ENCODE measurements at regions not wholly inside any gene's neighbourhood (a gene's known extent, or its start where the extent isn't known, plus 50 kb on each side); places are given as distances from the start of the nearest gene placed in this dataset.

DNA sequence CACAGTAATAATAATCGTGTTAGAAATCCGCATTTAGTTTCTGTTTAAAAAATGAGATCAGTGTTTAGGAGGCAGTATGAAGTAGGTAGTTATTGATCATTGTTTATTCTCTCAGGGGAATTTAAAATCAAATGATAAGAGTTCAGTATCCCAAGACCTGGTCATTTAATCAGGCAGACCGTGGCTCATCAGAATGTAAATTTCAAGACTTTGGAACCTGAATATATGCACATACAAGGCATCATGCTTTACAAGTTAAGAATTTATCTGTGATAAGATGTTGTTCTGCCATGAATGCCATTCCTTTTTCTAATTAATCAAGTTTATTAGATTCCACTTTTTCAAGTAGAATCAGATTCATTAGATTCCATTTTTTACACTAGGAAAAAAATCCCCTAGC, 133.5 kb upstream of the MAOA start:
- DNase-seq = no peak

DNA sequence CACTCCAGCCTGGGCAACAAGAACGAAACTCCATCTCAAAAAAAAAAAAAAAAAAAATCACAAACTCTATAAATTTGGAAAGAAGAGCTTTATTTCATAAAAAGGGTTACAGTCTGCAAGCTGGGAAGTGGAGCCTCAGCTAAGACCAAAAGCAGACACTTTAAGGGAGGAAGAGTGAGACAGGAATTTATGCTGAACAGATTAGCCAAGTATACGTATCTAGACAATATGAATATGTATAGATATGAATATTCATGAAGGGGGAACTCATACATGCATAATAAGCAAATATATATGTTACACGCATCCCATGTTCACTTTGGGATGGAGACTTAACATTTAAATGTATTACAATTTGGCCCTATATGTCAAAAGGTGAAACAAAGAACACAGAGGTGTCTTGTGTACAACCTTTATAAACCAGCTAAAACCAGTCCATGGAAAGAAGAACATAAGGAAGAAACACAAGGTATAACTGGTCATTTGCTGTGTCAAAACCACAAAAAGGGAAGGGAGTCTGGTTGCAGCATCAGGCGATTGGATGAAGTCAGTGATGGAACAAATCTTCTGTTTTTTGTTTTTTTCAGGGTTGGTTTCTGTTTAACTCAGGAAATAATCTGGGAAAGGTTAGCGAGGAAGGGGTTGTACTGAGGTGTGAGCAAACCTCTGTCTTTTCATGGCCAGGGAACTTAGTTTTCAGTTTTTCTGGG, 130.0 kb upstream of the MAOA start:
- no peak for DNase-seq

DNA sequence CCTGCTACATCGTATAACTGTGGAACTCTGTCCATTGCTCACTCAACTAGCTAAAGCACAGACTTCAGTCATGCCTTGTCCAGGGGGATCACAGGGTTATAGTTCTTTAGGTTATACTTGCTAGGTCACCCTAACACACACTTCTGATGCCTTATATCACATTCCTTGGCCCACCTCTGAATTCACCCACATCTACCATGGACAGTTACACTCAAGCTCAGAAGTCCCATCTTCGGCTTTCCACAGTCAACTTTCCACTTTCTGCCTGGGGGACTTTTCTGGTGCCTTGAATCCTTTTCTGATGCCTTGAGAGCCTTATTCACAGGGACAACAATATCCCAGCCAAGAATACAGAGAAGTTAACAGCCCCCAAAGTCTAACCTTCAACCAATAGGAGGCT, 129.2 kb upstream of the MAOA start:
- no peak for DNase-seq

- DNase-seq = no peak
Measured at GRCh38 chrX:43527801-43528200, 128.3 kb upstream of the MAOA start.

- no peak for DNase-seq
Measured at GRCh38 chrX:43530837-43531236, 125.3 kb upstream of the MAOA start.

GRCh38 chrX:43540318-43540717, 115.8 kb upstream of the MAOA start:
- DNase-seq = no peak

DNA sequence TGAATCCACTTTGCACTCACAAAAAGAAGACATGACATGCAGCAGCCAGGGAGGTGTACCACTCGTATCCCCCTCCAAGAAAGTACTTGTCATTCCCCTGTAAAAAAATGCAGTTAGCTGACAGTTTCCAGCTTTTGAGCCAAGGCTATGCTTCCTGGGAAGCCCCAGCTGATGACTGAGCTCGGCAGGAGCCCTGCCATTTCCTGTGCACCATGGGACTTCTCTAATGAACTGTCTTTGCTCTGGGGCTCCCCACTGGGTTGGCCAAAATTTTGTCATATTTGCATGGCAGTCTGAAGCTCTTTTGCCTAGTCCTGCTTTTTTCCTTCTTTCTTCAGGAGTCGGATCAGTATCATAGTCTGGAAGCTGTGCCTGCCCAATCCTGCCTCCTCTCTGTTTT, 104.5 kb upstream of the MAOA start:
- no peak for DNase-seq

DNA sequence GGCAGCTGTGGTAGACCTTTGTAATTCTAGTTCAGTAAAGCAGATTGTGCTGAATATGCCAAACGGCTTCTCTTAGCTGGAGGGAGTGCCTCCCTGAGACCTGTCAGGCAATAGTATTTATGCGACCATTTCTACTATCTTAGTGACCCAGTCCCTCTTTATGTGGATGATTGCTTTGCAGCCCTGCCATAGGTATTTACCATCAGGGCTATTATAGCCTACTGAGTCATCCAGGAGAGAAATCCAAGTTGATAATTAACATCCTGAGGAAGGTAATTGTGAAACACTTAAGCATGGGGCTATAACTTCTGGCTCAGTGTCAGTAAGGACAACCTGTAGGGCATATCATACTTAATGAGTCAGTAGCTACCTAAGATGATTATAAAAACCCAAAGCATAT, 103.9 kb upstream of the MAOA start:
- no peak for DNase-seq

GRCh38 chrX:43552703-43553102, 103.4 kb upstream of the MAOA start:
- DNase-seq = no peak

DNA sequence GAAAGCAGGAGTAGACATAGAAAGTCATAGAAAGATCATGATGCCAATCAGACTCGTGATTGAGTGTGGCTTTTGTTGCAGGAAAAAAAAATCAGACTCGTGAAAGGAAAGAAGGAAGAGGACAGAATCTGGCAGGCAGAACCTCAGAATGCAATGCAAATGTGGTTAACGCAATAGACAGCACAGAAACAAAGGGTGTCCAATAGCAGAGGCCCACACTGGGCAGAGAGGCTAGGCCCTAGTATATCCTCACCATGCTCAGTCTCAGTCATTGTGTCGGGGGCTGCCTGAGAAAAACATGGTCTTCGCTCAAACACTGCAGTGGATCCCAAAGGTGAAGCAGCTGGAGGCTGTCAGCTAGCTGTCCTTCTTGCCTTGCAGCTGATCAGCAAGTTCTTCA, 102.8 kb upstream of the MAOA start:
- no peak for DNase-seq

GRCh38 chrX:43556207-43556606, 99.9 kb upstream of the MAOA start:
- DNase-seq = no peak

DNA sequence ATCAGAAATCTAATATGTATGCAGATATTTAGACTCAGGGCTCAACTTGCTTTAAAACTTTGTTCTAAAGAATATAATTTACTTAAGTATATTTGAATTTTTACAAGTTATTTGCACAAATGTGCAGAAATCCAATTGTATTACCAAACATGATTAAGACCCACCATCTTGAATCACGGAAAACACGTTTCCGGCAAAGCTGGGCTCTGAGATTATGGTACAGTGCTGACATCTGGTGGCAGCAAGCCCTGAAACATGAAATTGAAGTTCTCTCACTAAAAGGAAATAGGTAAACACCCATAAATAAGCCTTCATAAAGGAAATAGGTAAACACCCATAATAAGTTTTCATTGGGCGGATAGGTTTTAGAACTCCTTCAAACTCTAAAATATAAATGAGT, 98.3 kb upstream of the MAOA start:
- peak; percentile 65 for DNase-seq

DNA sequence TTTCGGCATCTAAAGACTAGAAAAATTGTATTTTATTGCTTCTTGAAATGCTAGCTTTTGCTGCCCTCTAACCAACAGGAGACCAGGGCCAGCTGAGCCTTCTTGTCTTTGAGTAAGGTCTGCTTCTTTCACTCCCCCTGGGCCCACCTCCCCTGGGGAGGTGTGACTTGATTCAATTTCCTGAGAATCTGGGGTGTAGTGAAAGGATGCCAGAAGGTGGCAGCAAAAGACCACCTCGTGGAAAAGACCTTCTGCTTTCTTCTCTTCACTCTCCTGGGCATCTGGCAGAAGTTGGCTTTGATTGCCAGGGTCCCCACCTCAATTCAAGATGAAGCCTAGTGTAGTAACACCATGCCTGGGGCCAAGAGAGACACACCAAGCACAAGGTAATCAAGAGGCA, 96.5 kb upstream of the MAOA start:
- DNase-seq = peak; percentile 23

- no peak for DNase-seq
Measured at GRCh38 chrX:43560247-43560946, 95.7 kb upstream of the MAOA start.

GRCh38 chrX:43562372-43562771, 93.7 kb upstream of the MAOA start:
- no peak for DNase-seq

GRCh38 chrX:43564953-43565352, 91.1 kb upstream of the MAOA start:
- no peak for DNase-seq

GRCh38 chrX:43566170-43566569, 89.9 kb upstream of the MAOA start:
- no peak for DNase-seq

GRCh38 chrX:43573441-43574015, 82.6 kb upstream of the MAOA start:
- DNase-seq = no peak

DNA sequence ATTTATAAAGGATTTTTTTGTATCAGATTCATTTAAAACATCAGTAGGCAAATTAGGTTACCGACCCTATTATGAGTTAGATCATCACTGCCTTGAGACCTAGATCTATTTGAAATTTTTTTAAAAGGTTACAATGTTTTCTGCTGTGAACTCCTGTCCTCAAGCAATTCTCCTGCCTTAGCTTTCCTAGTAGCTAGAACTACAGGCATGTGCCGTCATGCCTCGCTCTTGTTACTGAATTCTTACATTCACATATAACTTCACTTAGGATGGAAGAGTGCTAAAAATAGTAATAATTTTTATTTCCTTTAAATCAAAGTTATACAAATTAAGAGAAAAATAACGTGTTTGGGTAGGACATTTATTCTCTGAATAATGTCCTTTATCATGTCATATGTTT, 75.5 kb upstream of the MAOA start:
- DNase-seq = no peak

DNA sequence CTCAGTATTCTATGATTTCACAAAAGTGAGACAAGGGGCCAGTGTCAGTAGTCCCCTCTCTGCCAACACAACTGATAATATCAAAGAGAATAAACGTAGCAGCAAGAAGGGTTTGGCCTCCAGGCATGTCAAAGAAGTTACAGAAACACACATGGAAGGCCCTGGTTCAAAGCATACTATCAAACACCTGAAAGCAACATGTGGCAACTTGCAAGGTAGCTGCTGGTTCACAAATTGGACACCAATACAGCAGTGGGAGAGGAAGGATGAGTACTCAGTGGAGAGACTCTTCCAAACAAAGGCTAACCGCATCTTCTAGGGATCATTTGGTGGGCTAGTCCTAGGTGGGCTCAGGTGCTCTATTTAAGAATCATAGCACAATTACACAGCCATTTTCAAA, 74.9 kb upstream of the MAOA start:
- DNase-seq = no peak

DNA sequence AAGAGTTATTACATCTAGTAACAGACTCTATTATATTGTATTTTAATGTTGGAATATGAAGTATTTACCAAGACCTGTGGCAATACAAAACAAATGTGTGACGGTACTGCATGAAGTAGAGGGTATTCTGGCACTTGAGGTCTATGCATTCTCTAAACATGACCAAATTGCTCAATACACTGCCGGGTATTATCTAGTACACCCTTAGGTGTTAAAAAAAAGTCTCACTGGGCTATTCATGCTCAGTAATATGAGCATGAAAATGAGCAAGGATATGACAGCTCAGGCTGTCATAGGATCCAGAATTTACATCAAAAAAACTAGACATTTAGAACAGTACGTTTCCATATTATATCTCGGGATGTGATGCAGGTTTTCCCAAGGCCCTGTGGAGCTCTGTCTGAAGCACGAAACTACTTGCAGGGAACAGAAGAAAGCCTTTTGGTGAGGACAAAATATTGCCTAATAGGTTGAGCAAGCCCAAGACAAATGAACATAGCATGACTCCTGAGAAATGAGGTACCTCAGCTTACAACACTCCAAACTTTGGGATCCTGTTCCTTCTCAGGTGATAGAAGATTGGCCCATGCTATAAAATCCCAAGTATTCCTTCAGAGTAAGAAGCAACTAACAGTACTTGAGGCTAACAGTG, 74.1 kb upstream of the MAOA start:
- no peak for DNase-seq

GRCh38 chrX:43582540-43582913, 73.6 kb upstream of the MAOA start:
- no peak for DNase-seq

- no peak for DNase-seq
Measured at GRCh38 chrX:43585922-43586321, 70.2 kb upstream of the MAOA start.

DNA sequence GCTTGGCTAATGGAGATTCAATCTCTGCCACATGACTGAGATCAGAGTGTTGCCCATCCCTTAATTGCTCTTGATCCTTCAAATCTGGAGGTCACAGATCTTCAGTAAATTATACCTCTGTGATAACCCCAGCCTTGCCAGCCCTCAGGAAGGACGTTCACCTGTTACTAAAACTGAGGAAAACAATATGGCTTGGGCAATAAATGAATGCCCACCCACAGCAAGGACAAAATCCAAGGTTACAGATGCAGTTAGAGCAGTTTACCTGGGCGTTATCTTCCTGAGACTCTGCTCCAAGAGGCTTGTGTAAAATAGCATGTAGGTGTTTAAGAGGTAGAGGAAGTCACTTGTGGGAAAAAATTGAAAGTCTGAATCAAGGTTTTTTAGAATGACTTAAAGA, 69.3 kb upstream of the MAOA start:
- DNase-seq = no peak

Measured in CD4-positive, alpha-beta T cell treated with Interleukin-12 subunit alpha and Interleukin-12 subunit beta, for 1 hour (primary cell).